IPS DF 6.9 (cell line): ENCODE measurements at regions not wholly inside any gene's neighbourhood (a gene's known extent, or its start where the extent isn't known, plus 50 kb on each side); places are given as distances from the start of the nearest gene placed in this dataset.

ENCODE experiments used
- DNase-seq: peaks from one replicate; pipeline ENCODE4 v3.0.0-alpha.2; 2013; ENCODE audit warnings: low read depth, low spot score
- H3K27ac ChIP-seq: one replicate; pipeline ENCODE4 v1.5.1; 2013; ENCODE audit warnings: low read length, control low read depth
- H3K27me3 ChIP-seq: 2 replicates; pipeline ENCODE4 v1.6.1; 2013; ENCODE audit warnings: mild to moderate bottlenecking, low read length; ENCODE audit not compliant: control insufficient read depth, insufficient read depth
- H3K36me3 ChIP-seq: 2 replicates; pipeline ENCODE4 v1.6.1; 2013; ENCODE audit warnings: low read length; ENCODE audit not compliant: control insufficient read depth, insufficient read depth
- H3K4me1 ChIP-seq: 2 replicates; pipeline ENCODE4 v1.6.1; 2013; ENCODE audit warnings: low read length; ENCODE audit not compliant: control insufficient read depth, insufficient read depth
- H3K4me3 ChIP-seq: 2 replicates; pipeline ENCODE4 v1.5.1; 2013; ENCODE audit warnings: mild to moderate bottlenecking, low read length
- H3K9me3 ChIP-seq: 2 replicates; pipeline ENCODE4 v1.6.1; 2013; ENCODE audit warnings: low read length, inconsistent platforms; ENCODE audit not compliant: control insufficient read depth, insufficient read depth
- WGBS: extraction: QIAGEN DNeasy Blood & Tissue Kit; methylation state at CpG from one replicate; pipeline ENCODE4 v1.1.7; 2013; ENCODE audit warnings: mixed read lengths, missing lambda C conversion rate; ENCODE audit not compliant: insufficient read length, insufficient coverage; 5-methylcytosine and 5-hydroxymethylcytosine counted together

GRCh38 chr2:18771212-18771611, 181.8 kb upstream of the NT5C1B start:
- no peak overlapping the region for H3K27ac ChIP-seq
- no peaks in the 10 kb centered on the region for H3K4me1 ChIP-seq
- H3K27me3 ChIP-seq: peaks cover 3% of the 10 kb centered on the region; the same call in 1 of the 2 replicates
- DNase-seq: no peak
- no peaks in the 10 kb centered on the region for H3K36me3 ChIP-seq
- no CpG with 5 or more reads among the region's 1 CpG for WGBS
- H3K4me3 ChIP-seq: no peak overlapping the region
- no peaks in the 10 kb centered on the region for H3K9me3 ChIP-seq

GRCh38 chr2:18763338-18763737, 174.0 kb upstream of the NT5C1B start:
- DNase-seq: no peak
- Histone ChIP-seq H3K4me3 (no peak overlapping the region), H3K9me3 (no peaks in the 10 kb centered on the region), H3K27ac (no peak overlapping the region), H3K36me3 (no peaks in the 10 kb centered on the region), H3K27me3 (no peaks in the 10 kb centered on the region), H3K4me1 (no peaks in the 10 kb centered on the region)
- WGBS: no CpG with 5 or more reads among the region's 1 CpG

GRCh38 chr2:18762667-18763066, 173.3 kb upstream of the NT5C1B start:
- H3K9me3 ChIP-seq: no peaks in the 10 kb centered on the region
- no peak overlapping the region for H3K27ac ChIP-seq
- H3K36me3 ChIP-seq: no peaks in the 10 kb centered on the region
- no peaks in the 10 kb centered on the region for H3K4me1 ChIP-seq
- H3K4me3 ChIP-seq: no peak overlapping the region
- H3K27me3 ChIP-seq: no peaks in the 10 kb centered on the region
- DNase-seq: no peak
- no CpG with 5 or more reads among the region's 1 CpG for WGBS

- no peaks in the 10 kb centered on the region for H3K27me3 ChIP-seq
- H3K27ac ChIP-seq: no peak overlapping the region
- DNase-seq: no peak
- no peaks in the 10 kb centered on the region for H3K36me3 ChIP-seq
- no CpG with 5 or more reads among the region's 1 CpG for WGBS
- peaks cover 2% of the 10 kb centered on the region for H3K4me1 ChIP-seq
- H3K4me3 ChIP-seq: no peak overlapping the region
- no peaks in the 10 kb centered on the region for H3K9me3 ChIP-seq
These were observed 164.9 kb upstream of the NT5C1B start for GRCh38 chr2:18754286-18754685.

- no peak overlapping the region for H3K4me3 ChIP-seq
- no peaks in the 10 kb centered on the region for H3K27me3 ChIP-seq
- H3K27ac ChIP-seq: no peak overlapping the region
- H3K4me1 ChIP-seq: peaks cover 2% of the 10 kb centered on the region
- H3K36me3 ChIP-seq: no peaks in the 10 kb centered on the region
- no CpG with 5 or more reads among the region's 4 CpGs for WGBS
- no peaks in the 10 kb centered on the region for H3K9me3 ChIP-seq
- no peak for DNase-seq
These were observed 164.4 kb upstream of the NT5C1B start for GRCh38 chr2:18753722-18754121.

- DNase-seq: no peak
- Histone ChIP-seq H3K27ac (no peak overlapping the region), H3K27me3 (no peaks in the 10 kb centered on the region), H3K4me3 (no peak overlapping the region), H3K4me1 (peaks cover 2% of the 10 kb centered on the region), H3K9me3 (no peaks in the 10 kb centered on the region), H3K36me3 (no peaks in the 10 kb centered on the region)
- WGBS: no CpG with 5 or more reads among the region's 6 CpGs
These were observed 163.5 kb upstream of the NT5C1B start for GRCh38 chr2:18752667-18753422.

GRCh38 chr2:18752022-18752493, 162.7 kb upstream of the NT5C1B start:
- peaks cover 2% of the 10 kb centered on the region for H3K4me1 ChIP-seq
- no peak overlapping the region for H3K27ac ChIP-seq
- no peak for DNase-seq
- no peak overlapping the region for H3K4me3 ChIP-seq
- H3K36me3 ChIP-seq: no peaks in the 10 kb centered on the region
- no CpG with 5 or more reads among the region's 10 CpGs for WGBS
- H3K27me3 ChIP-seq: no peaks in the 10 kb centered on the region
- H3K9me3 ChIP-seq: no peaks in the 10 kb centered on the region

GRCh38 chr2:18750672-18751554, 161.5 kb upstream of the NT5C1B start:
- Histone ChIP-seq H3K4me1 (peaks cover 2% of the 10 kb centered on the region), H3K9me3 (no peaks in the 10 kb centered on the region), H3K4me3 (no peak overlapping the region), H3K27ac (no peak overlapping the region), H3K27me3 (no peaks in the 10 kb centered on the region), H3K36me3 (no peaks in the 10 kb centered on the region)
- no CpG with 5 or more reads among the region's 5 CpGs for WGBS
- no peak for DNase-seq

- no peak for DNase-seq
- Histone ChIP-seq H3K4me3 (no peak overlapping the region), H3K27ac (no peak overlapping the region), H3K27me3 (no peaks in the 10 kb centered on the region), H3K36me3 (no peaks in the 10 kb centered on the region), H3K4me1 (peaks cover 2% of the 10 kb centered on the region), H3K9me3 (no peaks in the 10 kb centered on the region)
- WGBS: no CpG with 5 or more reads among the region's 2 CpGs
These were observed 160.7 kb upstream of the NT5C1B start for GRCh38 chr2:18749912-18750526.

GRCh38 chr2:18745431-18746272, 156.3 kb upstream of the NT5C1B start:
- WGBS: no CpG with 5 or more reads among the region's 6 CpGs
- H3K9me3 ChIP-seq: no peaks in the 10 kb centered on the region
- no peak overlapping the region for H3K27ac ChIP-seq
- no peak for DNase-seq
- no peak overlapping the region for H3K4me3 ChIP-seq
- H3K36me3 ChIP-seq: no peaks in the 10 kb centered on the region
- no peaks in the 10 kb centered on the region for H3K27me3 ChIP-seq
- H3K4me1 ChIP-seq: no peaks in the 10 kb centered on the region
